Kasumi-1 (cell line): ENCODE measurements at regions not wholly inside any gene's neighbourhood (a gene's known extent, or its start where the extent isn't known, plus 50 kb on each side); places are given as distances from the start of the nearest gene placed in this dataset.

Source experiments
- DNase-seq, 2 experiments: peaks; one replicate each; lab custom pipeline; 2025; lab: John Stamatoyannopoulos, UW

- no peak for DNase-seq
These were observed 66.6 kb upstream of the TOM1L1 start for GRCh38 chr17:54834086-54834485.

GRCh38 chr17:54835015-54835414 is 65.6 kb upstream of the TOM1L1 start:
- DNase-seq, result no peak

GRCh38 chr17:54836723-54837462 is 63.8 kb upstream of the TOM1L1 start:
- no peak for DNase-seq

- DNase-seq, result no peak
These were observed 61.8 kb upstream of the TOM1L1 start for GRCh38 chr17:54838651-54839421.

GRCh38 chr17:54839447-54839846 is 61.2 kb upstream of the TOM1L1 start:
- no peak for DNase-seq

- DNase-seq, result no peak
These were observed 59.6 kb upstream of the TOM1L1 start for GRCh38 chr17:54840885-54841591.

- no peak for DNase-seq
These were observed 59.0 kb upstream of the TOM1L1 start for GRCh38 chr17:54841656-54842055.

- DNase-seq, result no peak
These were observed 56.4 kb upstream of the TOM1L1 start for GRCh38 chr17:54844233-54844632.

- no peak for DNase-seq
These were observed 52.2 kb upstream of the TOM1L1 start for GRCh38 chr17:54848368-54848987.

- DNase-seq, result no peak
These were observed 51.0 kb upstream of the TOM1L1 start for GRCh38 chr17:54849660-54850059.
